MM.1S (cell line): ENCODE measurements at regions not wholly inside any gene's neighbourhood (a gene's known extent, or its start where the extent isn't known, plus 50 kb on each side); places are given as distances from the start of the nearest gene placed in this dataset.

Experiments
- CTCF ChIP-seq: fragments of 300-600 bp; sonication (generic); IDR thresholded peaks from 2 replicates; pipeline ENCODE4 v1.5.1; 2016; ENCODE audit warnings: antibody characterized with exemption, low read length, mixed read lengths
- EZH2 ChIP-seq: fragments of 300-600 bp; sonication (generic); optimal IDR thresholded peaks from 2 replicates; pipeline ENCODE3; 2017; ENCODE audit warnings: low read depth, mild to moderate bottlenecking, antibody characterized with exemption, low read length, mixed read lengths
- EZH2phosphoT487 ChIP-seq: fragments of 300-600 bp; sonication (generic); IDR thresholded peaks from 2 replicates; pipeline ENCODE4 v1.6.1; 2018; ENCODE audit warnings: antibody characterized with exemption, low read length

GRCh38 chr4:11223311-11223710, 205.4 kb downstream of the HS3ST1 start:
- TF ChIP-seq EZH2 (no peak), CTCF (no peak), EZH2phosphoT487 (no peak)
